ENCODE measurements at regions not wholly inside any gene's neighbourhood (a gene's known extent, or its start where the extent isn't known, plus 50 kb on each side); places are given as distances from the start of the nearest gene placed in this dataset.

- TF ChIP-seq RAD21 (IDR thresholded peaks at IDR 0.05; ENCODE audit: low read length) (no peak), CTCF (conservative IDR thresholded peaks at IDR 0.05; ENCODE audit: low read depth, low read length) (no peak), MXI1 (IDR thresholded peaks at IDR 0.05; ENCODE audit: borderline replicate concordance, low read depth, low read length) (no peak)
Measured at GRCh38 chr16:75803753-75804152, 77.5 kb upstream of the CPHXL start.

All from IMR-90 (cell line).